CD1c-positive myeloid dendritic cell (primary cell): ENCODE measurements at regions not wholly inside any gene's neighbourhood (a gene's known extent, or its start where the extent isn't known, plus 50 kb on each side); places are given as distances from the start of the nearest gene placed in this dataset.
"Not testable (repeated sequence)": the region's sequence is repeated elsewhere in the genome, so short reads cannot be mapped to it uniquely, and the experiment has no call there.

ENCODE experiments used
- DNase-seq: peaks from one replicate; pipeline ENCODE4 v3.0.0-alpha.2; 2016; ENCODE audit errors: extremely low spot score

GRCh38 chr16:63933841-63934240 lies 1188.0 kb downstream of the CDH11 start:
- DNase-seq, result no peak

- no peak for DNase-seq
These were observed 1193.4 kb downstream of the CDH11 start for GRCh38 chr16:63928421-63928820.

- no peak for DNase-seq
These were observed 1196.6 kb downstream of the CDH11 start for GRCh38 chr16:63925221-63925620.

GRCh38 chr16:63922560-63922959 lies 1199.3 kb downstream of the CDH11 start:
- no peak for DNase-seq

- no peak for DNase-seq
These were observed 1200.0 kb downstream of the CDH11 start for GRCh38 chr16:63921737-63922295.

GRCh38 chr16:63913290-63913689 lies 1208.6 kb downstream of the CDH11 start:
- DNase-seq, result no peak

- no peak for DNase-seq
These were observed 1214.6 kb downstream of the CDH11 start for GRCh38 chr16:63907251-63907650.

- DNase-seq, result no peak
These were observed 1216.9 kb downstream of the CDH11 start for GRCh38 chr16:63904930-63905329.

GRCh38 chr16:63904182-63904581 lies 1217.7 kb downstream of the CDH11 start:
- DNase-seq, result no peak

- no peak for DNase-seq
These were observed 1225.3 kb downstream of the CDH11 start for GRCh38 chr16:63896383-63897109.

- DNase-seq, result no peak
These were observed 1231.1 kb downstream of the CDH11 start for GRCh38 chr16:63890723-63891122.

GRCh38 chr16:63890081-63890480 lies 1231.8 kb downstream of the CDH11 start:
- DNase-seq, result no peak

- no peak for DNase-seq
These were observed 1238.8 kb downstream of the CDH11 start for GRCh38 chr16:63883091-63883490.

GRCh38 chr16:63882576-63882975 lies 1239.3 kb downstream of the CDH11 start:
- no peak for DNase-seq

- no peak for DNase-seq
These were observed 1240.9 kb downstream of the CDH11 start for GRCh38 chr16:63880948-63881347.

- DNase-seq, result no peak
These were observed 1244.5 kb downstream of the CDH11 start for GRCh38 chr16:63877401-63877800.

- DNase-seq, result no peak
These were observed 1245.8 kb downstream of the CDH11 start for GRCh38 chr16:63876103-63876502.

- not testable (repeated sequence) for DNase-seq
These were observed 1261.2 kb downstream of the CDH11 start for GRCh38 chr16:63860700-63861099.

GRCh38 chr16:63856537-63856936 lies 1265.3 kb downstream of the CDH11 start:
- DNase-seq, result no peak

- no peak for DNase-seq
These were observed 1270.9 kb downstream of the CDH11 start for GRCh38 chr16:63850979-63851378.

- no peak for DNase-seq
These were observed 1280.6 kb downstream of the CDH11 start for GRCh38 chr16:63841271-63841670.

GRCh38 chr16:63830061-63830460 lies 1291.8 kb downstream of the CDH11 start:
- no peak for DNase-seq

- DNase-seq, result no peak
These were observed 1299.0 kb downstream of the CDH11 start for GRCh38 chr16:63822818-63823217.

GRCh38 chr16:63816276-63816675 lies 1305.6 kb downstream of the CDH11 start:
- DNase-seq, result no peak
